H1 (cell line): ENCODE measurements at regions not wholly inside any gene's neighbourhood (a gene's known extent, or its start where the extent isn't known, plus 50 kb on each side); places are given as distances from the start of the nearest gene placed in this dataset.

Source experiments
- CBX5 ChIP-seq: fragments of 300-800, 300-1000 bp; sonication (generic); IDR thresholded peaks from 2 replicates; pipeline ENCODE4 v1.7.1; 2016; ENCODE audit warnings: antibody characterized with exemption, low read length, low read depth
- TF ChIP-seq, protein P1 (sequence below), 3 experiments: IDR thresholded peaks; 1 replicate in 2 of 3; 2 replicates in 1 of 3; pipeline versions ENCODE4 v1.5.1 to v1.6.1; 2011; ENCODE audit warnings: low read length in 3 of 3, mild to moderate bottlenecking in 3 of 3, inconsistent platforms in 2 of 3, low read depth in 1 of 3, moderate library complexity in 1 of 3; ENCODE audit not compliant: insufficient read depth in 1 of 3; ENCODE audit errors: control extremely low read depth in 1 of 3

DNA sequence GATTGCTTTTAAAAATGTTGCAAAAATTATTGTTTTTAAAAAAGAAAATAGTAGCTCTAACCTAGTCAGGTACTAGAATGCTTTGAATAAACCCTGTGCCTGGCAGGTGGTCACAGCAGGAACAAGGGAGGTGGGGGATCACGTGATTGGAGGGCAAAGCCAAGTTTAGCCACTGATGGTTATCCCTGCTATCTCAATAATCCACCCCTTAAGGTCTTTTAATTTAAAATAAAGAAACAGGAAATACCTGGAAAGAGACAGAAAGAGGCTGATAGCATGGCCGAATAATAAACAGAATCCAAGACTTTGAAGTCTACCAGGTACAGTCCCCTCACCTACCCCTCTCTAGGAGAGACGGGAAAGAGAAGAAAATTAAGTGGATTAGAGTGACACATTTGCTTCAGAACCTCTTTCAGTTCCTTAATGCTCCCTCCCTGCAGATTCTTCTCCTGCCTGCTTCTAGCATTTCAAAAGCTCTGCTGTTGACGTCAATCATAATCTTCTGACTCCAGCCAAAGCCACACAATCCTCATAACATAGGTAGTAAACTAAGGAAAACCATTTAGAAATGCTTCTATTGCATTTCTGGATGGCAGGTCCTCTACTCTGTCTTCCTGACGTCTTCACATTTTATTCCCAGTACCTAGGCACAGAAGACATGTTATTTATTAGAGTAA, 303.4 kb upstream of the MME start:
- no peak for TF ChIP-seq CBX5
- TF ChIP-seq, protein P1, sequence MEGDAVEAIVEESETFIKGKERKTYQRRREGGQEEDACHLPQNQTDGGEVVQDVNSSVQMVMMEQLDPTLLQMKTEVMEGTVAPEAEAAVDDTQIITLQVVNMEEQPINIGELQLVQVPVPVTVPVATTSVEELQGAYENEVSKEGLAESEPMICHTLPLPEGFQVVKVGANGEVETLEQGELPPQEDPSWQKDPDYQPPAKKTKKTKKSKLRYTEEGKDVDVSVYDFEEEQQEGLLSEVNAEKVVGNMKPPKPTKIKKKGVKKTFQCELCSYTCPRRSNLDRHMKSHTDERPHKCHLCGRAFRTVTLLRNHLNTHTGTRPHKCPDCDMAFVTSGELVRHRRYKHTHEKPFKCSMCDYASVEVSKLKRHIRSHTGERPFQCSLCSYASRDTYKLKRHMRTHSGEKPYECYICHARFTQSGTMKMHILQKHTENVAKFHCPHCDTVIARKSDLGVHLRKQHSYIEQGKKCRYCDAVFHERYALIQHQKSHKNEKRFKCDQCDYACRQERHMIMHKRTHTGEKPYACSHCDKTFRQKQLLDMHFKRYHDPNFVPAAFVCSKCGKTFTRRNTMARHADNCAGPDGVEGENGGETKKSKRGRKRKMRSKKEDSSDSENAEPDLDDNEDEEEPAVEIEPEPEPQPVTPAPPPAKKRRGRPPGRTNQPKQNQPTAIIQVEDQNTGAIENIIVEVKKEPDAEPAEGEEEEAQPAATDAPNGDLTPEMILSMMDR (IDR thresholded peaks at IDR 0.05; ENCODE audit: control extremely low read depth in 1 of 3, insufficient read depth in 1 of 3, low read depth in 1 of 3, low read length in 3 of 3) = no peak
